ENCODE measurements at regions not wholly inside any gene's neighbourhood (a gene's known extent, or its start where the extent isn't known, plus 50 kb on each side); places are given as distances from the start of the nearest gene placed in this dataset.
A peak's percentile ranks its signal among the peaks of the same experiment; 100 is the strongest.

DNA sequence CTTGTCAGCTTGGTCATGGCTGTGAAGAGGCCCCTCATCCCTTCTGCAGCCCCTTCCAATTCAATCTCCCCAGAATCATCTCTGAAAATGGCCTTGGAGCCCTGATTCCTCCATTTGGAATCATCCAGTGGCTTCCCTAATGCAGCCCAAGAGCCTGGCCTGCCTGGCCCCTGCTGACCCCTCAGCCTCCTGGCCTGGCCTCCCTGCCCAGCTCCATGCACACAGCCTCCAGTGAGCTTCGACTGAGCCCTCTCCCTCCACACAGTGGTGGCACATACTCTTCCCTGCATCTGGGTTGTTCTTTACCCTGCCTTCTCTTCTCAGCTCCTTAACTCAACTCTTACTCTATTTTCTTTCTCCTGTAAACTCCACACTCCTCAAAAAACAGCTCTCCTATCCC, 120.9 kb downstream of the ANKRD60 start:
- no peaks in the 10 kb centered on the region for H3K36me3 ChIP-seq (ENCODE audit: insufficient read depth, low read length)
- peaks cover 33% of the 10 kb centered on the region for H3K4me1 ChIP-seq (ENCODE audit: control insufficient read depth, insufficient read depth, low read length)
- peaks cover 5% of the 10 kb centered on the region for H3K27me3 ChIP-seq (ENCODE audit: control insufficient read depth, insufficient read depth, low read length)
- no peak overlapping the region for H3K4me2 ChIP-seq (ENCODE audit: low read length)
- H3K4me3 ChIP-seq (ENCODE audit: low read length), result no peak overlapping the region
- no peaks in the 10 kb centered on the region for H3K9me3 ChIP-seq (replicated peaks; ENCODE audit: low read length)
- H3K9ac ChIP-seq (ENCODE audit: low read depth, low read length), result no peak overlapping the region

- H3K27me3 ChIP-seq (ENCODE audit: control insufficient read depth, insufficient read depth, low read length), result peaks cover 5% of the 10 kb centered on the region
- H3K4me3 ChIP-seq (ENCODE audit: low read length), result no peak overlapping the region
- no peaks in the 10 kb centered on the region for H3K9me3 ChIP-seq (replicated peaks; ENCODE audit: low read length)
- peaks cover 27% of the 10 kb centered on the region for H3K4me1 ChIP-seq (ENCODE audit: control insufficient read depth, insufficient read depth, low read length)
- no peaks in the 10 kb centered on the region for H3K36me3 ChIP-seq (ENCODE audit: insufficient read depth, low read length)
- no peak overlapping the region for H3K9ac ChIP-seq (ENCODE audit: low read depth, low read length)
- H3K4me2 ChIP-seq (ENCODE audit: low read length), result no peak overlapping the region
These were observed 122.2 kb downstream of the ANKRD60 start for GRCh38 chr20:58106143-58106750.

- Histone ChIP-seq H3K9me3 (replicated peaks; ENCODE audit: low read length) (no peaks in the 10 kb centered on the region), H3K9ac (ENCODE audit: low read depth, low read length) (no peak overlapping the region), H3K36me3 (ENCODE audit: insufficient read depth, low read length) (no peaks in the 10 kb centered on the region), H3K4me1 (ENCODE audit: control insufficient read depth, insufficient read depth, low read length) (peaks cover 16% of the 10 kb centered on the region), H3K4me2 (ENCODE audit: low read length) (no peak overlapping the region), H3K27me3 (ENCODE audit: control insufficient read depth, insufficient read depth, low read length) (peaks cover 5% of the 10 kb centered on the region), H3K4me3 (ENCODE audit: low read length) (no peak overlapping the region)
These were observed 124.5 kb downstream of the ANKRD60 start for GRCh38 chr20:58103961-58104360.

GRCh38 chr20:58103517-58103904, 124.9 kb downstream of the ANKRD60 start:
- Histone ChIP-seq H3K4me1 (ENCODE audit: control insufficient read depth, insufficient read depth, low read length) (peaks cover 14% of the 10 kb centered on the region), H3K4me2 (ENCODE audit: low read length) (no peak overlapping the region), H3K27me3 (ENCODE audit: control insufficient read depth, insufficient read depth, low read length) (peaks cover 5% of the 10 kb centered on the region), H3K36me3 (ENCODE audit: insufficient read depth, low read length) (no peaks in the 10 kb centered on the region), H3K9me3 (replicated peaks; ENCODE audit: low read length) (no peaks in the 10 kb centered on the region), H3K4me3 (ENCODE audit: low read length) (no peak overlapping the region), H3K9ac (ENCODE audit: low read depth, low read length) (no peak overlapping the region)

DNA sequence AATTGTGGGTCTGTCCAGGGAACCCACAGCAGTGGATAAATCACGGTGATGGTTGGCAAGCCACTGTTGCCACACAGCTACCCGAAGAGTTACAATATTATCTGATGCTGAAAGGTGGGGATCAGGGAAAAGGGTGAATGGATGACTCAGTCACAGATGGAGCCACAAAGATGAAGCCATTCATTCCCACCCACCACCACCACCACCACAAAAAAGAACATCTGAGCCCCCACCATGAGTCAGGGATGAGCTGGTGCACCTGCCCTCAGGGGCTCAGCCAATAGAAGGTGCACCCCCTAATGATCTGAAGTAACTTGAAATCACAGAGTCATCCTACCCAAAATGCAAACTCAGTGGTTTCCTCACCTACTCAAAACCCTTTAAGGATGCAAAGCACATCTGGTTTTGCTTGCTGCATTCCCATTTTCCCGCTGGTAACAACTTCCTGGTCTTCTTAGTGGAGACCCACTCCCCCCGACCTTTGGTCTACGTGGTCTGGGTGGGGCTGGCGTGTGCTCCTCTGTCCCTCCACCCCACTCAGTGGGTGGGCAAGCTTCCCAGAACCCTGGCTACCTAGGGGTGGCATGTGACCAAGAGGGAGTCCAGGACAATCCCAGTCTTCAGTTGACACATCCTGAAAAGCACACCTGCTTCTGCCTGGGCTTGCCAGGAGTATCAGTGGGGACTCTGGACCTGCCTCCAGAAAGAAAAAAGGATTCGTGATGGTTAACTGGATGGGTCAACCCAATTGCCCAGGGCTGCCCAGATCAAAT, 125.5 kb downstream of the ANKRD60 start:
- Histone ChIP-seq H3K4me3 (ENCODE audit: low read length) (no peak overlapping the region), H3K4me1 (ENCODE audit: control insufficient read depth, insufficient read depth, low read length) (peaks cover 14% of the 10 kb centered on the region), H3K9ac (ENCODE audit: low read depth, low read length) (peak overlapping the region; percentile 51), H3K27me3 (ENCODE audit: control insufficient read depth, insufficient read depth, low read length) (peaks cover 5% of the 10 kb centered on the region), H3K9me3 (replicated peaks; ENCODE audit: low read length) (no peaks in the 10 kb centered on the region), H3K4me2 (ENCODE audit: low read length) (no peak overlapping the region), H3K36me3 (ENCODE audit: insufficient read depth, low read length) (no peaks in the 10 kb centered on the region)

- peak overlapping the region; percentile 51 for H3K9ac ChIP-seq (ENCODE audit: low read depth, low read length)
- H3K4me3 ChIP-seq (ENCODE audit: low read length), result no peak overlapping the region
- no peak overlapping the region for H3K4me2 ChIP-seq (ENCODE audit: low read length)
- H3K4me1 ChIP-seq (ENCODE audit: control insufficient read depth, insufficient read depth, low read length), result peaks cover 14% of the 10 kb centered on the region
- H3K36me3 ChIP-seq (ENCODE audit: insufficient read depth, low read length), result no peaks in the 10 kb centered on the region
- H3K27me3 ChIP-seq (ENCODE audit: control insufficient read depth, insufficient read depth, low read length), result peaks cover 7% of the 10 kb centered on the region
- H3K9me3 ChIP-seq (replicated peaks; ENCODE audit: low read length), result no peaks in the 10 kb centered on the region
These were observed 126.2 kb downstream of the ANKRD60 start for GRCh38 chr20:58102261-58102660.

DNA sequence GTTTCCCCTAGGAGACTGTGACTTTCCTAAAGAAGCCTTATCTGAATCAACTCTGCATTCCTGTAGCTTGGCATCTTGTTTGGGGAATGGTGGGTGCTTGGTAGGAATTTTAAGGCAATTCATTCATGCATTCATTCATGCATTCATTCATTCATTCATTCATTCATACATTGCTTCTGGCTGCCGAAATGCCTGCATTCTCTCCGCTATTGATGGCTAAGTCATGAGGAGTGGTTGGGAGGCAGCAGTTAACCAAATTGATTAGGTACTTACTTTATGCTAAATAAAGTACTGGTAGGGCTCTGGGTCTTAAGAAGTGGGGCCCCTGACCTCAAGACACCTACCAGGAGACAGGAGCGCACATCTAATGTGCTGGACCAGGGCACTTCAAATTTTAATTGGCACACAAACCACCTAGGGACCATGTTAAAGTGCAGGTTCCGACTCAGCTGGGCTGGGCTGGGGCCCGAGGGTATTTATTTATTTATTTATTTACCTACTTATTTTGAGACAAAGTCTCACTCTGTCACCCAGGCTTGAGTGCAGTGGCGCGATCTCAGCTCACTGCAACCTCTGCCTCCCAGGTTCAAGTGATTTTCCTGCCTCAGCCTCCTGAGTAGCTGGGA, 127.6 kb downstream of the ANKRD60 start:
- Histone ChIP-seq H3K27me3 (ENCODE audit: control insufficient read depth, insufficient read depth, low read length) (peaks cover 6% of the 10 kb centered on the region), H3K4me1 (ENCODE audit: control insufficient read depth, insufficient read depth, low read length) (peaks cover 14% of the 10 kb centered on the region), H3K9ac (ENCODE audit: low read depth, low read length) (no peak overlapping the region), H3K4me2 (ENCODE audit: low read length) (no peak overlapping the region), H3K4me3 (ENCODE audit: low read length) (no peak overlapping the region), H3K9me3 (replicated peaks; ENCODE audit: low read length) (no peaks in the 10 kb centered on the region), H3K36me3 (ENCODE audit: insufficient read depth, low read length) (no peaks in the 10 kb centered on the region)

GRCh38 chr20:58099956-58100730, 128.3 kb downstream of the ANKRD60 start:
- H3K36me3 ChIP-seq (ENCODE audit: insufficient read depth, low read length), result no peaks in the 10 kb centered on the region
- peaks cover 5% of the 10 kb centered on the region for H3K27me3 ChIP-seq (ENCODE audit: control insufficient read depth, insufficient read depth, low read length)
- H3K4me2 ChIP-seq (ENCODE audit: low read length), result no peak overlapping the region
- no peaks in the 10 kb centered on the region for H3K9me3 ChIP-seq (replicated peaks; ENCODE audit: low read length)
- no peak overlapping the region for H3K9ac ChIP-seq (ENCODE audit: low read depth, low read length)
- H3K4me3 ChIP-seq (ENCODE audit: low read length), result no peak overlapping the region
- peaks cover 14% of the 10 kb centered on the region for H3K4me1 ChIP-seq (ENCODE audit: control insufficient read depth, insufficient read depth, low read length)

- H3K4me2 ChIP-seq (ENCODE audit: low read length), result no peak overlapping the region
These were observed 129.0 kb downstream of the ANKRD60 start for GRCh38 chr20:58099291-58099935.

DNA sequence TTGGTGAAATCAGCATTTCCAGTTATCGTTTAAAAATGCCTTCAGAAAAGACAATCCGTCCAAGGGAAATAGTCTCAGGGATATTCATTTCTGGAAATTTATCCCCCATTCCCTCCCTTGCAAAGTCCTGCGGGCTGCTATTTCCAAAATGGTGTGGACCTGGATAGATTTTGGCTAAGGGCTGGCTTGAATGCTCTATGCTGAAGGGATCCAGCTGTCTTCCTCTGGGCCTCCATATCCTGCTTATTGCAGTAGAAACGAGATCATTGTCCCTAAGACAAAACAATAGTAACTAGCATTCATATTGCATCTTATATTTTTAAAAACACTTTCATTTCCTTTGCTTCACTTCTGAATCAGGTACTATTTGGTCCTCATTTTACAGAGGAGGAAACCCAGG, 129.9 kb downstream of the ANKRD60 start:
- Histone ChIP-seq H3K4me3 (ENCODE audit: low read length) (no peak overlapping the region), H3K9ac (ENCODE audit: low read depth, low read length) (no peak overlapping the region), H3K4me2 (ENCODE audit: low read length) (no peak overlapping the region), H3K27me3 (ENCODE audit: control insufficient read depth, insufficient read depth, low read length) (peaks cover 5% of the 10 kb centered on the region), H3K36me3 (ENCODE audit: insufficient read depth, low read length) (no peaks in the 10 kb centered on the region), H3K9me3 (replicated peaks; ENCODE audit: low read length) (no peaks in the 10 kb centered on the region), H3K4me1 (ENCODE audit: control insufficient read depth, insufficient read depth, low read length) (peaks cover 14% of the 10 kb centered on the region)

More at GRCh38 chr20:58099291-58099935, 129.0 kb downstream of the ANKRD60 start:
- no peak overlapping the region for H3K4me3 ChIP-seq (ENCODE audit: low read length)
- H3K4me1 ChIP-seq (ENCODE audit: control insufficient read depth, insufficient read depth, low read length), result peaks cover 14% of the 10 kb centered on the region
- H3K9ac ChIP-seq (ENCODE audit: low read depth, low read length), result no peak overlapping the region
- no peaks in the 10 kb centered on the region for H3K36me3 ChIP-seq (ENCODE audit: insufficient read depth, low read length)
- peaks cover 5% of the 10 kb centered on the region for H3K27me3 ChIP-seq (ENCODE audit: control insufficient read depth, insufficient read depth, low read length)
- no peaks in the 10 kb centered on the region for H3K9me3 ChIP-seq (replicated peaks; ENCODE audit: low read length)

DNA sequence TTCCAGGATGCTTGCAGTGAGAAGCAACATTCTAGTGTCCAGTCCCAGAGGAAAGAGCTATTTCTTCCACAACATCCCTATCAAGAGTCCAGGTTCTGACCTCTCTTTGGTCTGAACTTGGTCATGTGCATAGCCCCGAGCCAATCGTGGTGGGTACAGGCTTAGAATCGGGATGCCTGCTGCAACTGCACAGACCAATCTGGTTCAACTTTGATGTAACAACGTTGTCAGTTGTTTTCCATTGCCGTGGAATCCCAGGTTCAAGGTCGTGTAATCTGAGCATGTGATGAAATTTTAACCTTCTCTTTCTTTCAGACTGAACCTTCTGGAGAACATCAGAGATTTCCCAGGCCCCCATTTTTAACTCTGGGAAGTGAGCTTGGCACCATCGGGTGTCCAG, 130.5 kb downstream of the ANKRD60 start:
- H3K27me3 ChIP-seq (ENCODE audit: control insufficient read depth, insufficient read depth, low read length), result peaks cover 5% of the 10 kb centered on the region

More for the DNA sequence above, 130.5 kb downstream of the ANKRD60 start:
- peaks cover 10% of the 10 kb centered on the region for H3K4me1 ChIP-seq (ENCODE audit: control insufficient read depth, insufficient read depth, low read length)
- H3K36me3 ChIP-seq (ENCODE audit: insufficient read depth, low read length), result no peaks in the 10 kb centered on the region
- H3K9me3 ChIP-seq (replicated peaks; ENCODE audit: low read length), result no peaks in the 10 kb centered on the region
- H3K4me3 ChIP-seq (ENCODE audit: low read length), result no peak overlapping the region
- H3K4me2 ChIP-seq (ENCODE audit: low read length), result no peak overlapping the region
- H3K9ac ChIP-seq (ENCODE audit: low read depth, low read length), result no peak overlapping the region
